GM12864 (cell line): ENCODE measurements at regions not wholly inside any gene's neighbourhood (a gene's known extent, or its start where the extent isn't known, plus 50 kb on each side); places are given as distances from the start of the nearest gene placed in this dataset.

Source experiments
- DNase-seq: peaks from one replicate; pipeline ENCODE4 v3.0.0-alpha.2; 2011; ENCODE audit warnings: low read depth
- H3K4me3 ChIP-seq: 2 replicates; pipeline ENCODE4 v1.5.1; 2011; ENCODE audit warnings: mild to moderate bottlenecking, low read depth, low read length, control low read depth
- TF ChIP-seq, protein P1 (sequence below): IDR thresholded peaks from 2 replicates; pipeline ENCODE4 v1.5.1; 2011; ENCODE audit warnings: low read depth, mild to moderate bottlenecking, moderate library complexity, low read length, control low read depth, inconsistent platforms; ENCODE audit errors: missing control alignments

DNA sequence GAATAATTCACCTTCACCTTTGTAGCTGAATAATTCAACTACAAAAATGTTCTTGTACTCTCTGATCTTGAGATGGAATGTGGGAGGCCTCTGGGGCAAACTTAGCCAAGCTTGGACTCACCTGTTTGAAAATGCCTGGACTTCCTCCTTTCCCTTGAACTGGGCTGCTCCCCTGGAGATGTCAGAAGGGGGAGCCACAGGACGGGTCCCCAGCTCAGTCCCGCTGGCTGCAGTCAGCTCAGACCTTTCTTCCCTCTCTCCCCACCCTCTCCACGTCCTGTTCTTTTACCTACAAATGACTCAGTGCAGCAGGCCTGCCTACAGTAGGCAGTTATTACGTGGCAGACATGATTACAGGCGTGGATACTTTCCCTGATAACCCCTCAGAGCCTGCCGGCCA, 131.5 kb upstream of the RALGAPA2 start:
- H3K4me3 ChIP-seq, result no peak overlapping the region
- TF ChIP-seq, protein P1, sequence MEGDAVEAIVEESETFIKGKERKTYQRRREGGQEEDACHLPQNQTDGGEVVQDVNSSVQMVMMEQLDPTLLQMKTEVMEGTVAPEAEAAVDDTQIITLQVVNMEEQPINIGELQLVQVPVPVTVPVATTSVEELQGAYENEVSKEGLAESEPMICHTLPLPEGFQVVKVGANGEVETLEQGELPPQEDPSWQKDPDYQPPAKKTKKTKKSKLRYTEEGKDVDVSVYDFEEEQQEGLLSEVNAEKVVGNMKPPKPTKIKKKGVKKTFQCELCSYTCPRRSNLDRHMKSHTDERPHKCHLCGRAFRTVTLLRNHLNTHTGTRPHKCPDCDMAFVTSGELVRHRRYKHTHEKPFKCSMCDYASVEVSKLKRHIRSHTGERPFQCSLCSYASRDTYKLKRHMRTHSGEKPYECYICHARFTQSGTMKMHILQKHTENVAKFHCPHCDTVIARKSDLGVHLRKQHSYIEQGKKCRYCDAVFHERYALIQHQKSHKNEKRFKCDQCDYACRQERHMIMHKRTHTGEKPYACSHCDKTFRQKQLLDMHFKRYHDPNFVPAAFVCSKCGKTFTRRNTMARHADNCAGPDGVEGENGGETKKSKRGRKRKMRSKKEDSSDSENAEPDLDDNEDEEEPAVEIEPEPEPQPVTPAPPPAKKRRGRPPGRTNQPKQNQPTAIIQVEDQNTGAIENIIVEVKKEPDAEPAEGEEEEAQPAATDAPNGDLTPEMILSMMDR, result peak; percentile 5
- DNase-seq, result no peak

- no peak for DNase-seq
- no peak overlapping the region for H3K4me3 ChIP-seq
- TF ChIP-seq, protein P1, result no peak
Observed at GRCh38 chr20:20839771-20840170, 127.3 kb upstream of the RALGAPA2 start.

- no peak for DNase-seq
- H3K4me3 ChIP-seq, result no peak overlapping the region
Observed at GRCh38 chr20:20837574-20838021, 125.2 kb upstream of the RALGAPA2 start.

GRCh38 chr20:20836836-20837235, 124.4 kb upstream of the RALGAPA2 start:
- TF ChIP-seq, protein P1, result no peak
- H3K4me3 ChIP-seq, result no peak overlapping the region
- DNase-seq, result no peak

More at GRCh38 chr20:20837574-20838021, 125.2 kb upstream of the RALGAPA2 start:
- TF ChIP-seq, protein P1, result peak; percentile 59

GRCh38 chr20:20835897-20836296, 123.5 kb upstream of the RALGAPA2 start:
- DNase-seq, result no peak
- TF ChIP-seq, protein P1, result no peak
- H3K4me3 ChIP-seq, result no peak overlapping the region

DNA sequence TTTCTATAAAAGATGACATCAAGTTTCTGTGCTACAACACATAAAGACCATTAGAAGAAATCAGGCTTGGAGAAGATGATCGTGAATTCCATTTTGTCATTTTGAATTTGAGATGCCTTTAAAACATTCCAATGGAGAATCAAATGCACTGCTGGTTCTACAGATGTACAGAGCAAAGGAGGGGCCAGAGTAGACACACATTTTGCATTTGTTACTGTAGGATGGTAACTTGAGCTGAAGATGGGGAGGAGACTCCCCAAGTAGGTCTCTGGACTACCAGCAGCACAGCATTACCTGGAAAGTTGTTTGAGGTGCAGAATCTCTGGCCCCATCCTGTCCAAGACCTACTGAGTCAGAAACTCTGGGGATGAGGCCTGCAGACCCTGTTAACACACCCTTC, 121.6 kb upstream of the RALGAPA2 start:
- no peak for DNase-seq
- no peak overlapping the region for H3K4me3 ChIP-seq
- TF ChIP-seq, protein P1, result no peak

DNA sequence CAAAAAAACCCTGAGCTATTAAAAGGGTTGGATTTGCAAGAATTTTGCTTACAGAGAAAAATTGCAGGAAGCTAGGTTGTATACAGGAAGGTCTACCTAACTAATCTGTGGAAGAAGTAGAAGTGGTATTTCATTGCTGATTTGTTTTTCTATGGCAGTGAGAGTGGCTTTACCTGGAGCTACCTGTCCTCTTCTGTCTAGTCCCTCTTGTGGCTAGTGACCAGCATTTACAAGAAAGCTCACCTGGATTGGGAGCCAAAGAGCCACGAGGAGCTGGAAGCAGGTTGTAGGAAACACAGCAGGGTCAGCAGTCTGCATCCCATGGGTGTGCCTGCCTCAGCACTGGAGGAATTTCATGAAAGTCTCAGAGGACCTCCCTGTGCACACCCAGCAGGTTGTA, 120.3 kb upstream of the RALGAPA2 start:
- no peak overlapping the region for H3K4me3 ChIP-seq
- TF ChIP-seq, protein P1, result no peak
- no peak for DNase-seq
